ENCODE measurements at regions not wholly inside any gene's neighbourhood (a gene's known extent, or its start where the extent isn't known, plus 50 kb on each side); places are given as distances from the start of the nearest gene placed in this dataset.

- DNase-seq: no peak
Observed at GRCh38 chr14:97539884-97540283, 742.7 kb downstream of the VRK1 start.

- DNase-seq: no peak
Observed at GRCh38 chr14:97543221-97543620, 746.0 kb downstream of the VRK1 start.

DNA sequence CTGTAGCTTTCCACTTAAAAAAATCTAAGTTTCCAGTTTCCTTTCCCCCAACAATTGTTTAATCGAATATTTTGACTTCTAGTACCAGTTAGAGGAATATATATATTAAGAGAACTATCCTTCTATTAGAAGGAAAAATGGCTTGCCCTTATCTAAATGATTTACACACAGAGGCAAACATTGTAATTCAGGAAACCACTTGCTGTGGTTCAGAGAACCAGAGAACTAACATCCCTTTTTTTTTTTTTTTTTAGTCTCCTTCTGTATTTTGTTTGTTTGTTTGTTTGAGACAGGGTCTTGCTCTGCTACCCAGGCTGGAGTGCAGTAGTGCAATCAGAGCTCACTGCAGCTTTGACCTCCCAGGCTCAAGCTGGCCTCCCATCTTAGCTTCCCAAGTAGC, 746.6 kb downstream of the VRK1 start:
- no peak for DNase-seq

GRCh38 chr14:97544571-97544970, 747.4 kb downstream of the VRK1 start:
- DNase-seq: no peak

DNA sequence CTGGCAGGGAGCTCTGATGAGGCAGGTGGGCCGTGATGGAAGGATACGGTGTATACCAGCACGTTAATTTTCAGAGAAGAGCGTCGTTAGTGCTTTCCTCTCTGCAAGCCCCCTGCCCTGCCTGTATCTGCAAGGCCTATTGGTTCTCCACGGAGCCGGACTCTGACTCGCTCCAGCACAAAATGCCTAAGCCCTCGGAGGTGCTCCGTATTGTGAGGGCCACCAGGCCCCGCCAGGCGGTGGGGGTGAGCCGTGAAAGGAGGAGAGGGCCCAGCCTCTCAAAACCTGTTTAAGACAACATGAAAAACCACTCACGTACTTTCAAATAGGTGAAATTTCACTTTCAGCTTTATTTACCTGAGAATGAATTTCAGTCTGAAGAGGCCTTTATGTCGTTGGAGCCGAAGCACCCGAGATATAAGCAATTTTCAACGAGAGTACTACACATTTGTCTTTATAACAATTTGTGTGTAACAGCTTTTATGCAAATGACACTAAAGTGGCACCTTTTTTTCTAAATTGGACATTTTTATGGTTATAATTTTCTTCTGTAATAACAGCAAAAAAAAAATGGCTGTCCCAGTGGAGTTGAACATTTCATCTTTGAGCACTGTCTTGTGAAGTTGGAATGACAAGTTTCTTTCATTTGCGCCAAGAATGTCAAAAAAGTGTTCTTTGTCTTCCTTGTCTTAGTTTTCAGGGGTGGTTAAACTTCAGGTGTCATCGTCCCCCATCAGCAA, 749.5 kb downstream of the VRK1 start:
- no peak for DNase-seq

- DNase-seq: no peak
Observed at GRCh38 chr14:97550463-97550862, 753.3 kb downstream of the VRK1 start.

DNA sequence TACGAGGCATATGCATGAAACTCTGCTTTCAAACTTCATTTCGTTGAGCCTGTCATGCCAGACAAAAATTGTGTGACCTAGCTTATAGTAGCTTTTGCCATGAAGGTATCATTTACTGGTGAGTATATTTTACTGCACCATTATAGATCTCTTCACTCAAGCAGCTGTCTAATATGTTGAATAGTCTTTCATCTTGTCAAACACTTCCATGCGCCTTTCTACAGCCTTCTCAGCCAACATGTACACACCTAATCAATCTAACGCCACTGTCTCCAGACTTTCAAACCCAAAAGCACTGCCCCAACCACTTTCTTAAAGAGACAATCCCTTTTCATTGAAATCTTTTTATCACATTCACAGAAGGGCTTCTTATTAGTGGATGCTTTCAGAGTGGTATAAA, 757.4 kb downstream of the VRK1 start:
- DNase-seq: no peak

GRCh38 chr14:97564334-97564733, 767.2 kb downstream of the VRK1 start:
- no peak for DNase-seq

DNA sequence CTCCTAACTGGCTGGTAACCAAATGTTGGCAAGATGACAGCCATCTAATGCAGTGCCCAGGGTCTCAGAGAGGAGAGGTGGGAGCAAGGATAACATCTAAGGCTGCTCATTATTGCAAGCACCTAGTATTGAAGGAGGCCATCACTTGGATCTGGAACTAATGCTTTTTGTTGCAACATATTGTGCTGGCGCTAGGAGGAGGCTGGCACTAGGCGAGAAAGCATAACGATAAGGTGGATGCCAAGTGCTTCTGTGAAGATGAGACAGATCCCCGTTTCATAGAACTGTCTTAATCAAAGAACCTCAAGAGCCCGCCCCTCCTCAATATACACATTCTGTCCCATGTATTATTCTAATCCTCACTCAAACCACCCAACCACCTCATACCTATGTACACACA, 774.0 kb downstream of the VRK1 start:
- no peak for DNase-seq

DNA sequence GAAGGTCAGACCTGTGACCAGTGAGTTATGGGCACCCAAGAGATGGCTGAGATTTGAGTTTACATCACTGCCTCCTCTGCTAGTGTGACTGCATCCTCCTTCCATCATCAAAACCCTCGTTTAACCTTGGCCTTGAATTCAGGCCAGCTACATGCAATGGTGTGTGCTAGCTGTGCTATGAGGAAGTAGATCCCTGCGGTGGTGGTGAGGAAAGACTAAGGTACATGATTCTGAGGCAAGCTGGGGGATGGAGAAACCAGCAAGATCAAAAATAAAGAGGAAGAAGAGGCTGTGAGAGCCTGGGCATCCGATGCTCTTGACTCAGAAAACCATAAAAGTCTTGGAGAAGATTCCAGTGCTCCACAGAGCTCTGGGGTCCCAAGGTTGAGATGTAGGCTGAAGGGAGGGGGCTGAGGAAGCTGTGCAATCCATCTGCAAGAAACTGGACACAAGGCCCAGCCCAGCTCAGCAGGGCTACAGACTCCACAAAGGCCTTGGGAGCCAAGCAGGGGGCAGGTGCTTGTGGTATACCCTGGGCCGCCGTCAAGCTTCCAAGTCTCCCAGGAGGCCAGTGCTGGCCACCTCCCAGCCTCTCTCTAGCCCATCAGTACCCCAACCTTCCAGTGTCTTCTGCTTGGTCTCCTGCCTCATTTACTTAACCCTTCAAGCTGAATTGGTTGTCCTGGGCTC, 774.8 kb downstream of the VRK1 start:
- no peak for DNase-seq

DNA sequence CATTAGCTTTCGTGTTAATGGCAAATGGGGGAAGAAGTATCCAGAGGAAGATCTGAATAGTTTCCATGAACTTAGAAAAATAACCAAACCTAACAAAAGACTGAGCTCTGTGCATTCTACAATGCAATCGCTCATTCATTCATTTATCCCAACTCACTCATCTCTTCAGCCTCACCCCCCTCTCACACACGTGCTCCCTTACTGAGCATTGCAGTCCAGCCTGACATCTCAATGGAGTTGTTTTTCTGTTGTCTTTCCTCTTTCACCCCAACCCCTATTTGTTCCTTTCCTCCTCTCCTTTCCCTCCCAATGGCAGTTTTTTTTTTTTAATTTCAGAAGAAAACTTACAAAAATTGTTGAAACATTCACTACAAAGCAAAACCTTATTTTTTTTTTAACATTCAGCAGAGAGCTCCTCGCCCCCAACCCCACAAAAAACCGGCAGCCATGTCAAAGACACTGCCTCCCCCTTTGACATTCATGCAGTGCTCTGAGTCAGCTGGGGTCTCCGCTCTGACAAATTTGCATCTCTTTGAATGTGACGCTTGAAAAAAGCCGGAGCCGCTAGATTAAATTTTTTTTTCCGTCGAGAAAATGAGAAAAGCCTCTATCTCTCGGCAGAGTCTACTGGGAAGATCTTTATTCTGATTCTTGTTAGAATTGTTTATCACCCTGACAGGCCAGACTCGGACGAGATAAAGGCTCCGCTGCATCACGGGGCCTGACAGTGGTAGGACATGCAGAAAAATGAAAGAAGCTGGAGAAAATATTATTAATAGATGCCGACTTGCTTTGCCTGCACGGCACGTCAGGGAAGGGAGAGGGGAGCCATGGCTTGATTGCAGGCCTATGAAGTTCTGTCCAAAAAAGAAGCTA, 775.6 kb downstream of the VRK1 start:
- DNase-seq: no peak

DNA sequence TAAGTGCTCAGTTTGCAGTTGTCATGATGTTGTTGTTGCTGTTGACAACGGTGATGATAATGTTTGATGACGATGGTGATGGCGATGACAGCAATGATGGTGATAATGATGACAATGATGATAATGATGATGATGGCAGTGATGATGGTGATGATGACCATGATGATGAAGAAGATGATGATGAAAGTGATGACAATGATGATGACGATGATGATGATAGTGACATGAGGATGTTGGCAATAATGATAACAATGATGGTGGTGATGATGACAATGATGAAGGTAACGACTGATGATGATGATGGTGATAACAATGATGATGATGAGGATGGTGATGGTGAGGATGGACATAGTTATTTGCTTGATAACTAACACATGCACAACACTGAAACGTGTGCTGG, 778.5 kb downstream of the VRK1 start:
- DNase-seq: no peak

DNA sequence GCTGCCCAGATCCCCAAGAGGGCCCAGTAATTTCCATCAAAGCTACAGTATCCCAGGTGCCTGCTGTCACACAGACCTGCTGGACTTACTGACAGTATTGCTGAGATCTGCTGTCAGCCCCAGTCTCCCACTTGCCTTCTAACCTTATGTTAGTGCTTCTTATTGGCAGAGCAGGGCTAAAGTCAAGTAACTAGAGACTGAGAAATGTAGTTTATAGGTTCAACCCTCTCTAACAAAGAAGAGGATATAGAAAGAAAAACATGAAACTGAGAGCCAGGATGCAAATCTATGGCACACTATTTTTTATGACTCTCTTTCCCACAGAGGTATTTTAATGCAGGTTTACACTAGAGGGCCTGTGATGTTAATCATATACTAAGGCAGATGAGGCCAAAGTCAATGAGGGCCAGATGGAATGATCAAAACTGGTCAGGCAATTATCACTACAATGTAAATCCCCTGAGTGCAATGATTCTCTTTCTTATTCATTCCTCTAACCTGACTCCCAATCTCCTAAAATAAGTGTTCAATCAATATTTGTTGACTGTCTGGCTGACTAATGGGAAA, 781.9 kb downstream of the VRK1 start:
- no peak for DNase-seq

DNA sequence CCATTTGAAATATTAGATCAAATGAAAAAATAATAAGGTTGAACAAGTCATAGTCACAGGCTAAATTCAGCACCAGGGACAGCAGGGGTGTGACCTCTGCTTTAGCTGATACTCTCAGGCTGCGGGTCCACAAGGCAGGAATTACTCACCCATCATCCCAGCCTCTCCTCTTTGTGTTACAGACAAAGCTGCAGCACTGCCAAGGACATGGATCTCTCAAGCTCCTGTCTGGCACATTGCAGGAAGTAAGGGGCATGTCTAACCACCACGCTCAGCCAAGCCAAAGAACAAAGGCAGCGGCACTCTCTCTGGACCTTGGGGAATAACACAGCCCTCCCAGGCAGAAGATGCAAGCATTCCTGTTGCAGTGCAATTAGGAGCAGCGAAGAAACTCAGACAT, 783.8 kb downstream of the VRK1 start:
- no peak for DNase-seq

GRCh38 chr14:97582022-97582421, 784.8 kb downstream of the VRK1 start:
- no peak for DNase-seq

DNA sequence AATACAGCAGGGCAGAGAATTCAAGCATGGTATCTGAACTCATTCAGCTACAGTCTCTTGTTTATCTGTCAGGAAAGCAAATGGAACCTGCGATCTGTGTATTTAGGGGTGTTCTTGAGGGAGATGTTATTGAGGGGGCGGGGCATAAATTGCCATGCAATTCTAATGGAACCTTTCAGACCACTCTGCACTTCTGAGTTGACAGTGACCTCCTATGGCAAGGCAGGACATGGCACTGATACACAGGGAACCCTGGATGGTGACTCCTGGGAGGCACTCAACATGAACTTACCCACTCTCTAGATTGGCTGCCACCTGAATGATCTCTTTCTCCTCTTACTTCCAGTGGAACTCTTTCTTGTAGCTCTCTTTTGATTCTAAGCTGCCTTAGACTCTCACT, 787.3 kb downstream of the VRK1 start:
- DNase-seq: no peak

DNA sequence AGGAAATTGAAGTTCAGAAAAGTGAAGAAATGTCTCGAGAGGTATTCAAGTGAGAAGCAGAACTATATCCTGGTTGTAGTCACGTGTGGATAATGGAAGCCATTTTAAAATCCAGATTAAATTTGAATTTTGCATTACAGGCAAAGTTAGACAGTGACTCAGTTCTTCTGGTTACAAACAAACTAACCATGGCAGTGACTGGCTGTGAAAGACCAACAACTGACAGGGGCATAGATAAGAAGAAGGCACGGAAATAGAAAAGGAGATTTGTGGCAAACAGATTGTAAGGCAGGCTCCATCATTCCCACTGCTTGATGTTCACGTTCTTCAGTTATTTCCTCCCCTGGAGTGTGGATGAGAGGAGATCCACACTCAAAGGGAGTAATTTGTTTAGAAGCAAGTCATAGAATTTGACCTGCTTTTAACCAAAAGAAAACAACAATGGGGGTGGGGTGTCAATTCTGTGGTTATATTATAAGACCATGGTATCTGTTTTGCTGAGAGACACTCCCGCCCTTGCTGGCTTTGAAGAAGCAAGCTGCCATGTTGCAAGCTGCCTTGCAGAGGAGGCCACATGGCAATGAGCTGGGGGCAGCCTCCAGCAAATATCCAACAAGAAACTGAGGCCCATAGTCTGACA, 795.3 kb downstream of the VRK1 start:
- DNase-seq: no peak

DNA sequence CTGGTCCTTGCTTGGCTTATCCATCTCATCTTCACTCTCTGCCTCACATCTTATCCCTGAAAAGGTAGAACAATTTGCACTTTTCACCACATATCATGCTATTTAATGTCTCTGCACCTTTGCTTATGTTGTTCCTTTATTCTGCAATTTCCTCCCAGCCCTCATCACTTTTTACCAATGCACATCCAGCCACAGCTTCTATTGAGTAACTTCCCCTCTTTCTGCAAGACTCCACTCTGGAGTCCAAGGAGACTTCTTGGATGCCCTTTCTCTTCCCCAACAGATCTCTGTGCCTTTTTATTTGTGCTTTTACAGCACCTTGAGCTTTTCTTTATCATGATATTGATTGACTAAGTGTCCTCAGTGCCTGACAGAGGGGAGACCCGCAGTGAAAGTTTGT, 797.1 kb downstream of the VRK1 start:
- DNase-seq: no peak

DNA sequence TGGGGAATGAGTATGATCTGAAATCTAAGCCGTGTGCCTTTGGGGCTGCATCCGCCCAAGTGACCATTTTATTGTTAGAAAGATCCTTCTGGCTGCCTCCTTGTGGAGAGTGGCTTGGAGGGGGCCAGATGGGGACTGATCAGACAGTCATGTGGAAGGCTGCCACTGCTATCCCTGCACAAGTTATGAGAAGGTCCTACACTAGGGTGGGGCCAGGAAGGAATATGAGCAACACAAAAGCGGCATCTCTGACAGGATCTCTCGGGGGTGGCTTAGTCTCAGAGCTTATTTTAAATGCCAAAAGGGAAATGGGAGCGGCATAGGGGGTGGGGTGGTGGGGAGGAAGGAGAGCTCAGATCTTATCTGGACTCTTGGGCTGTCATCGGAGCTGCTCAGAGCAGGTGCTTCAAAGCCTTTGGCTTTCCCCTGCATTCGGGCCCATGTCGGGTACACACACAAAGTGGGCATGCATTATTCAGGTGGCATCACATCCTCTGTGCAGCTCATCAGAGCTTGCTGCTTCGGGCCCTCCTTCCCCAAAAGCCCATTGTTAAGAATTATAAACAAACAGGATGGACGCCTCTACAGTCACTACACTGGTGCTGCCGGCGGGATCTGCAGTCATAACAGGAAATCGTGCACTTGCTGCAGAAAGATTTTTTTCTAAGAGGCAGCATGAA, 805.4 kb downstream of the VRK1 start:
- DNase-seq: no peak

DNA sequence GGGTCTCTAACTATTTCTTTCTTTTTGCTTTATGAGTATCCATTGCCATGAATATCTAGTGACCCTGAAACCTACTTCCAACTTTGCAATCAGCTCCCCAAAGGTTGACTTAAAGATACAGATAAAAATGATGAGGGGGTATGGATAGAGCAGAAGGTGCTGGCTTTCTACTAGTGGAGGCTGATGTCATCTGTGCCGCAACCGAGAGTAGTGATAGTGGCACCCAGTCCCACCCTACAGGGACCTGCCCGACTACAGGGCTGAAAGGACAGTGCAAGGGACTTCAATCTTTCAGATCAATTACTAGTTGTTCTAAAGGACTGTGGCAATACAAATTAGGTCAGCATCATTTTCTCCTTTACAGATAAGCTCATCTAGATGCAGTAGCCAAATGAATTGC, 806.0 kb downstream of the VRK1 start:
- no peak for DNase-seq

DNA sequence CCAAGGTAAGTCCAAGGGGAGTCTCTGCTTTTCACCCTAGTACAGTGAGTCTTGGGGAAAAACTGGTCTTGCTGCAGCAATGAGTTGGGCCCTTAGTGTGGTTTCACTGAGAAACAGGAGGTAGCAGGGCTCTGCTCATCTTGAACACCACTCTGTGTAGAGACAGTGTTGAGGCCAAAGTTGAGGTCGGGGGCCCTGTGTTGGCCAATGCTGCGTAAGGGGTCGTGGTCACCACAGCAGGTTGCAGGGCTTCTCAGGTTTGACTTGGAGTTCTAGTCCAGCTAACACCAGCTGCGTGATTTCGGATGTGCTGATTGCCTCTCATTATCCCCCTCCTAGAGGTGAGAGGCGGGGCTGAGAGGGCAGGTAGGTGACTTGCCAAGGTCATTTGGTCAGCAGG, 807.5 kb downstream of the VRK1 start:
- no peak for DNase-seq

DNA sequence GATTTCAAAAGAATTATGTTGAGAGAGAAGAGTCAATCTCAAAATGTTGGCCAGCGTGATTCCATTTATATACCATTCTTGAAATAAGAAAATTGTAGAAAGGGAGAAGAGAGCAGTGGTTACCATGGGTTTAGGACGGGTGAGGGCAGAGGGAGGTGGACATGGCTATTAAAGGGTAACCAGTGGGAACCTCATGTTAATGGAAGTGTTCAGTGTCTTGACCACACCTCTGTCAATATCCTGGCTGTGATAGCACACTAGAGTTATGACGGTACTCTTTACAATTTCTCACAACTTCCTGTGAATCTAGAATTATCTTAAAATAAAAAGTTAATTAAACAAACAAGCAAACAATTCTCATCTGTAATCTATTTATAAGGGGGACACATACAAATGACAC, 821.2 kb downstream of the VRK1 start:
- no peak for DNase-seq

Measured in NCI-H446 treated with DMSO at 0.1 percent for 48 hours (cell line).